HG03039 (cell line): ENCODE measurements at regions not wholly inside any gene's neighbourhood (a gene's known extent, or its start where the extent isn't known, plus 50 kb on each side); places are given as distances from the start of the nearest gene placed in this dataset.

Source experiments
- ATAC-seq: cut with Tn5 transposase; IDR thresholded peaks from one replicate; pipeline ENCODE4 v1.9.1; 2021; ENCODE audit warnings: mild to moderate bottlenecking, moderate library complexity; ENCODE audit not compliant: unreplicated experiment

GRCh38 chr3:3633761-3634160 lies 165.5 kb upstream of the LRRN1 start:
- no peak for ATAC-seq

GRCh38 chr3:3632449-3632848 lies 166.8 kb upstream of the LRRN1 start:
- no peak for ATAC-seq

GRCh38 chr3:3631114-3631513 lies 168.1 kb upstream of the LRRN1 start:
- no peak for ATAC-seq

- no peak for ATAC-seq
Observed at GRCh38 chr3:3629911-3630310, 169.3 kb upstream of the LRRN1 start.

GRCh38 chr3:3628676-3629328 lies 170.4 kb upstream of the LRRN1 start:
- peak; percentile 49 for ATAC-seq

- no peak for ATAC-seq
Observed at GRCh38 chr3:3627114-3627513, 172.1 kb upstream of the LRRN1 start.

- ATAC-seq: no peak
Observed at GRCh38 chr3:3625544-3626271, 173.5 kb upstream of the LRRN1 start.

GRCh38 chr3:3619815-3620214 lies 179.4 kb upstream of the LRRN1 start:
- no peak for ATAC-seq

GRCh38 chr3:3618623-3619022 lies 180.6 kb upstream of the LRRN1 start:
- ATAC-seq: no peak

- no peak for ATAC-seq
Observed at GRCh38 chr3:3615533-3615932, 183.7 kb upstream of the LRRN1 start.

- no peak for ATAC-seq
Observed at GRCh38 chr3:3610581-3611298, 188.5 kb upstream of the LRRN1 start.

- no peak for ATAC-seq
Observed at GRCh38 chr3:3606321-3606720, 192.9 kb upstream of the LRRN1 start.

- no peak for ATAC-seq
Observed at GRCh38 chr3:3605226-3605625, 194.0 kb upstream of the LRRN1 start.

- ATAC-seq: no peak
Observed at GRCh38 chr3:3603351-3603750, 195.9 kb upstream of the LRRN1 start.

- ATAC-seq: no peak
Observed at GRCh38 chr3:3600665-3601340, 198.4 kb upstream of the LRRN1 start.

- no peak for ATAC-seq
Observed at GRCh38 chr3:3599016-3599415, 200.2 kb upstream of the LRRN1 start.

- ATAC-seq: no peak
Observed at GRCh38 chr3:3594986-3595385, 204.2 kb upstream of the LRRN1 start.

- no peak for ATAC-seq
Observed at GRCh38 chr3:3589715-3590130, 209.5 kb upstream of the LRRN1 start.

GRCh38 chr3:3587647-3587972 lies 211.6 kb upstream of the LRRN1 start:
- no peak for ATAC-seq

- no peak for ATAC-seq
Observed at GRCh38 chr3:3586843-3587646, 212.2 kb upstream of the LRRN1 start.

GRCh38 chr3:3586336-3586735 lies 212.9 kb upstream of the LRRN1 start:
- no peak for ATAC-seq
